ENCODE measurements at regions not wholly inside any gene's neighbourhood (a gene's known extent, or its start where the extent isn't known, plus 50 kb on each side); places are given as distances from the start of the nearest gene placed in this dataset.
"Not testable (repeated sequence)": the region's sequence is repeated elsewhere in the genome, so short reads cannot be mapped to it uniquely, and the experiment has no call there.

DNA sequence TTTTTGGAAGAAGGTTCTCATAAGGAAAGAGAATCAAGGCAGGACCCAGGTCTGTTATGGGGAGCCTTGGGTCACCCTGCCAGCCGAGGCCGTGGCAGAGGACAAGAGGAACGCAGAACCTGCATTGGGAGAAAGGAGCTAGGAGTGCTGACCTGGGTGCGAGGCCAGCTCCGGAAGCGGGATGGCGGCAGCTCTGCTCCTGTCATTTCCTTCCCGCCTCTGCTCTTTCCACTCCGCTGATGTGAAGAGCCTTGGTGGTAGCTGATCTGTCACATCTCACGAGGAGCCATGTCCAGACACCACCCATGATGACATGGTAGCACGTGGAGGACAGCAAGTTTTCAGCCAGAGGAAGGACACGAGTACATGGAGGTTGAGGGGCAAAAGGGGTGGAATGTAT is 109.5 kb upstream of the COL5A1 start:
- TF ChIP-seq POLR2A (IDR thresholded peaks at IDR 0.05) (no peak), CTCF (IDR thresholded peaks at IDR 0.05) (no peak)

DNA sequence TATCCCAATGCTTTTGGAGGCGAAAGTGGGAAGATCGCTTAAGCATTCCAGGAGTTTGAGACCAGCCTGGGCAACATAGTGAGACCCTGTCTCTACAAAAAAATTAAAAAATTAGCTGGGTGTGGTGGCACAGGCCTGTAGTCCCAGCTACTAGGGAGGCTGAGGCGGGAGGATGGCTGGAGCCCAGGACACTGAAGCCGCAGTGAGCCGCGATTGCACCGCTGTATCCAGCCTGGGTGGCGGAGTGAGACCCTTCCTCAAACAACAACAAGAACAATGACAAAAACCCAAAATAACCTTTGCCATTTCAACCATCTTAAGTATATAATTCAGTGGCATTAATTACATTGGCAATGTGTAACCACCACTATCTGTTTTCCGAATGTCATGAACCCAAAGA is 108.9 kb upstream of the COL5A1 start:
- H3K4me3 ChIP-seq; H3K4me1 ChIP-seq; H3K27me3 ChIP-seq; DNase-seq; ATAC-seq; H3K9me3 ChIP-seq; H3K27ac ChIP-seq; intact Hi-C loops (cut with DNase I); H3K36me3 ChIP-seq (replicated peaks in 1 of 2; ENCODE audit: insufficient read depth in 1 of 2, low read depth in 2 of 2): not testable (repeated sequence)
- 87 to 89% methylated on average over 9 of the region's 9 CpGs for WGBS, 2 donors

More for the DNA sequence above, 109.5 kb upstream of the COL5A1 start:
- DNase-seq (no peak), ATAC-seq (no peak)
- Histone ChIP-seq H3K27ac (no peak overlapping the region), H3K4me3 (no peak overlapping the region), H3K27me3 (no peaks in the 10 kb centered on the region), H3K36me3 (replicated peaks in 1 of 2; ENCODE audit: insufficient read depth in 1 of 2, low read depth in 2 of 2) (no peaks in the 10 kb centered on the region), H3K9me3 (peaks cover 0 to 5% (median 0%) of the 10 kb centered on the region in 3 donors), H3K4me1 (no peaks in the 10 kb centered on the region)
- 66 to 83% methylated on average over 12 of the region's 12 CpGs for WGBS, 2 donors
- intact Hi-C loops (cut with DNase I): no loop called here

DNA sequence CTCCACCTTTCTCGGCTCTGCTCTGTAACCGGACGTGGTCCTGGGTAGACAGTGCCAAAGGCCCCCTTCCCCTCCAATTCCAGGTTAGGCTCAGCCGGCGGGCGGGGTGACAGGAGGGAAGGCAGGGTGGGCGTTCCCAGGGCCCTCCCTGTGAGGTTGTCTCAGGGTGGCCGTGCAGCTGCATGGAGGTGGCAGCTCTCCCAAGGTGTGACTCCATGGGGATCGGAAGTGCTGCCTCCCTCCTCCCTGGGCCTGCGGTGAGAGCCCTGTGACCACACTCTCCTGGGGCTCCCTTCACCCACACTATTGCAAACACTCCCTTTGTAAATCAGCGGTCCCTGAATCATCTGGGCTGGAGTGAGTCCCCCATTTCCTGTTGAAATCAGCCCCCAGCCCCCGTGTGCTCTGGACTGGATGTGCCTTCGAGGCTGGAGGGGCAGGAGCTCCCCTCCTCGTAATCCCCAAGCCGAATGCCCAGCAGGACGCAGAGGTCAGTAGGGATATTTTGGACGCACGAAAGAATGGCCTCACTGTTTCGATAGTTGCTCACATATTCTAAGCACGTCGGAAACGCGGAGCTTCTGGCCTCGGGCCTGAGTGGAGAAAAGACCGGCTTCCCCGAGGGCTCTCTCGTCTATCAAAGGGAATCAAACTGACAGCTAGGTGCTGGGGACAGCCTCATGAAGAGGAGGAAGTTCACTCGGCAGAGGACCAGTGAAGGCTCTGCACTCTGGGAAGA is 107.6 kb upstream of the COL5A1 start:
- Histone ChIP-seq H3K27me3 (no peaks in the 10 kb centered on the region), H3K4me1 (no peaks in the 10 kb centered on the region), H3K27ac (no peak overlapping the region), H3K36me3 (replicated peaks in 1 of 2; ENCODE audit: insufficient read depth in 1 of 2, low read depth in 2 of 2) (no peaks in the 10 kb centered on the region), H3K4me3 (no peak overlapping the region), H3K9me3 (peaks cover 0 to 5% (median 0%) of the 10 kb centered on the region in 3 donors)
- no peak for TF ChIP-seq POLR2A (IDR thresholded peaks at IDR 0.05)
- TF ChIP-seq CTCF (IDR thresholded peaks at IDR 0.05): no peak
- DNase-seq: no peak
- WGBS, 2 donors: 57 to 60% methylated on average over 22 to 28 of the region's 28 CpGs
- intact Hi-C loops (cut with DNase I): no loop called here
- ATAC-seq: no peak

DNA sequence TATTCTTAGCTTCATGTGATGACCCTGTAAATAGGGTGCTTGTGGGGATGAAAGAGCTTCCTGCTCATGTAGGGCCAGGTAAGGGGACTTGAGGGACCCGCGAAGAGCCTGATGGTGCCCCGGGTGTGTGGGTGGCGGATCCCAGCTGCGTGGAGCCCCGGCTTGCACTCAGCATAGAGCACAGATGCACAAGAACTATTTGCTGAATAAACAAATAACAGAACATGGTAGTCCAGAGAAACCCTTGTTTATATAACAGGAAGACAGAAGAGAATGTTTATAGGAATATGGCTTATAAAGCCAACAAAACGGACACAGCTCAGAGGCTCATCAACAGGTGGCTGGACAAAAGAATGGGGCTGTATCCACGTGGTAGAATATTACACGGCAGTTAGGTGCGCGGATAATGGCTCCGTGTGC is 106.9 kb upstream of the COL5A1 start:
- no peak for TF ChIP-seq POLR2A (IDR thresholded peaks at IDR 0.05)
- no peak for TF ChIP-seq CTCF (IDR thresholded peaks at IDR 0.05)
- WGBS, 2 donors: 61 to 67% methylated on average over 12 of the region's 12 CpGs
- Histone ChIP-seq H3K4me1 (no peaks in the 10 kb centered on the region), H3K36me3 (replicated peaks in 1 of 2; ENCODE audit: insufficient read depth in 1 of 2, low read depth in 2 of 2) (no peaks in the 10 kb centered on the region), H3K9me3 (peaks cover 0 to 5% (median 0%) of the 10 kb centered on the region in 3 donors), H3K4me3 (no peak overlapping the region), H3K27me3 (no peaks in the 10 kb centered on the region), H3K27ac (no peak overlapping the region)
- DNase-seq (no peak), ATAC-seq (no peak)
- intact Hi-C loops (cut with DNase I): no loop called here

GRCh38 chr9:134535171-134535570 is 106.4 kb upstream of the COL5A1 start:
- Histone ChIP-seq H3K4me1 (no peaks in the 10 kb centered on the region), H3K4me3 (no peak overlapping the region), H3K27me3 (no peaks in the 10 kb centered on the region), H3K36me3 (replicated peaks in 1 of 2; ENCODE audit: insufficient read depth in 1 of 2, low read depth in 2 of 2) (no peaks in the 10 kb centered on the region), H3K27ac (no peak overlapping the region), H3K9me3 (peaks cover 0 to 5% (median 0%) of the 10 kb centered on the region in 3 donors)
- 70 to 78% methylated on average over 9 of the region's 9 CpGs for WGBS, 2 donors
- intact Hi-C loops (cut with DNase I): no loop called here
- TF ChIP-seq POLR2A (IDR thresholded peaks at IDR 0.05) (no peak), CTCF (IDR thresholded peaks at IDR 0.05) (no peak)
- ATAC-seq (no peak), DNase-seq (no peak)

Data from body of pancreas (tissue), 4 donors.